CD4-positive, alpha-beta T cell treated with Interferon gamma for 1 hour (primary cell): ENCODE measurements at regions not wholly inside any gene's neighbourhood (a gene's known extent, or its start where the extent isn't known, plus 50 kb on each side); places are given as distances from the start of the nearest gene placed in this dataset.

Source experiments
- DNase-seq: peaks from one replicate; pipeline ENCODE4 v3.0.0-alpha.2; 2020

- DNase-seq, result no peak
Measured at GRCh38 chr19:29432677-29433076, 93.1 kb upstream of the VSTM2B start.

- DNase-seq, result no peak
Measured at GRCh38 chr19:29436591-29437103, 89.1 kb upstream of the VSTM2B start.

DNA sequence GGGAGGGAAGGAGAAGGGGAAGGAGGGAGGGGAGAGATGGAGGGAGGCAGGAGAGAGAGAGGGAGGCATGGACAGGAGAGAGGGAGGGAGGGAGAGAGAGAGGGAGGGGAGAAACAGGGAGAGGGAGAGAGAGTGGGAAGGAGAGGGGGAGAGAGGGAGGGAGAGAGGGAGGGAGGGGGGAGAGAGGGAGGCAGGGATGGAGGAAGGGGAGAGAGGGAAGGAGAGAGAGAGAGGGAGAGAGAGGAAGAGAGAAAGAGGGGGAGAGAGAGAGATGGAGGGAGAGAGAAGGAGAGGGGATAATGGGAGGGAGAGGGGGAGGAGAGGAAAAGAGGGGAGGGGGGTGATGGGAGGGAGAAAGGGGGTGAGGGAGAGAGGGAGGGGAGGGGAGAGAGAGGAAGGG, 86.8 kb upstream of the VSTM2B start:
- no peak for DNase-seq

GRCh38 chr19:29439688-29440550, 85.9 kb upstream of the VSTM2B start:
- DNase-seq, result no peak

GRCh38 chr19:29442094-29442493, 83.7 kb upstream of the VSTM2B start:
- no peak for DNase-seq

- no peak for DNase-seq
Measured at GRCh38 chr19:29442910-29443309, 82.9 kb upstream of the VSTM2B start.

- DNase-seq, result no peak
Measured at GRCh38 chr19:29445246-29445645, 80.5 kb upstream of the VSTM2B start.

DNA sequence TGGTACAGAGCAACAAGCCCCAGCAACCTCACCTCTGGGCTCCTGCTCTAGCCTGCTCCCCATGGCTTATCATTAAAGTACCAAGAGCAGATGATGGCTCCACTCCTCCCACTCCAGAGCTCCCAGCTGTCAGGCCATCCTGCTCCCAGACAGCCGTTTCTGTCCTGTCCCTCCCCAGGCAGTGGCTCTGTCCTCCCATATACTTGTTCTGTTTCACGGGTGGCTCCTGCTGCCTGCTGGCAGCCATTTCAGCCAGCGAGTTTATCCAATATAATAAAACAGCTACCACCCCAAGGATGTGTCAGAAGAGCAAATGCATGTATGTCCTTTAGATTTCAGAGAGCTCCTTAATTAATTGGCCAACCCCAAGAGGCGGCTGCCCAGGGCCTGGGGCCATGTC, 79.4 kb upstream of the VSTM2B start:
- no peak for DNase-seq

- no peak for DNase-seq
Measured at GRCh38 chr19:29448046-29448445, 77.7 kb upstream of the VSTM2B start.

DNA sequence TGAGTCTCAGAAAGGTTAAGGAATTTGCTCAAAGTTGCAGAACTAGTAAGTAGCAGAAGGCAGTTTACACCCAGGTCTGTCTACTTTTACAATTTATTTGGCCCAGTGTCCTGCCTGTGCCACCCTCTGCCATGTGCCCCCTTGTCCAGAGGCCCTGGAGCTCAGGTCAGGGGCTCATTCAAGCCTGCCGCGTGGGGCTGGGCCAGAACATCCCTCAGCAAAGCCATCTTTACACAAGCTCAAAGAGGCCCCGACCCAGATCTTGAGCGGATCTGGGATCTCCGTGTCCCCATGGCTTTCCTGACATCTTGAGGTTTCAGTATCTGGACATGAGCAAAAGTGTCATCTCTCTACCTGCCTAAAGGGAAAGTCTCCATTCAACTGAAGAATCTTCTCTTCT, 76.4 kb upstream of the VSTM2B start:
- no peak for DNase-seq

- DNase-seq, result no peak
Measured at GRCh38 chr19:29450306-29450705, 75.5 kb upstream of the VSTM2B start.

DNA sequence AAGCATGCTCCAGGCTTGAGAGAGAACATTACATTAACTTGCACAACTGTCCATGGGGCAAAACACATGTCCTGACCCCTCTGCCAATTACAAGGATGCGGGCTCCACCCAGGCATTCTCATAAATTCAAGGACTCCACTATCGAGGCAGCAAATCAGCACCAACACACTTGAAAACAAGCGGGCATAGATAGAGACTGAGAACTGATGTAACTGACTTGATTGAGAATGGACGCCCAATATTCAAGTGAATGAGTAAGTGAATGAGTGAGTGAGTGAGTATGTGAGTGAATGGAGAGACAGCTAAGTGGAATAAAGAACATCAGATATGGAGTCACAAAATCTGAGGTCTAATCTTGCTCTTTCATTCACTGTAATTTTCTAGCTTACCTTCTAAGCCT, 75.0 kb upstream of the VSTM2B start:
- no peak for DNase-seq

DNA sequence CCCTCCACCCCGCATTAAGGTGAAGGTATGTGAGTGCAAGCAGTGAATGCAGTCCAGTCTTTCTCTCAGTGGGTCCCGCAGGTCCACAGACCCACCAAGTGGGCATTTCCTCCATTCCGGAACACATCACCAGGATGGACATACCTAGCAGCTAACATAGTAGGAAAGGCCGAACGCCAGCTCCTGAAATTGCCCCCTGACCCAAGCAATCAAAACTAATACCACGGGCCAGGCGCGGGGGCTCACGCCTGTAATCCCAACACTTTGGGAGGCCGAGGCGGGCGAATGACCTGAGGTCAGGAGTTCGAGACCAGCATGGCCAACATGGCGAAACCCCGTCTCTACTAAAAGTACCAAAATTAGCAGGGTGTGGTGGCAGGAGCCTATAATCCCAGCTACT, 71.7 kb upstream of the VSTM2B start:
- no peak for DNase-seq

GRCh38 chr19:29457413-29457812, 68.4 kb upstream of the VSTM2B start:
- DNase-seq, result no peak

- DNase-seq, result no peak
Measured at GRCh38 chr19:29467824-29468401, 57.9 kb upstream of the VSTM2B start.

GRCh38 chr19:29475469-29475868, 50.3 kb upstream of the VSTM2B start:
- DNase-seq, result no peak
